ENCODE measurements at regions not wholly inside any gene's neighbourhood (a gene's known extent, or its start where the extent isn't known, plus 50 kb on each side); places are given as distances from the start of the nearest gene placed in this dataset.
"Not testable (repeated sequence)": the region's sequence is repeated elsewhere in the genome, so short reads cannot be mapped to it uniquely, and the experiment has no call there.

- DNase-seq (ENCODE audit: low read depth, low spot score) = no peak
Measured at GRCh38 chr15:20368974-20369373, 172.6 kb downstream of the GOLGA6L6 start.

- no peak for DNase-seq (ENCODE audit: low read depth, low spot score)
Measured at GRCh38 chr15:20367093-20367492, 174.5 kb downstream of the GOLGA6L6 start.

DNA sequence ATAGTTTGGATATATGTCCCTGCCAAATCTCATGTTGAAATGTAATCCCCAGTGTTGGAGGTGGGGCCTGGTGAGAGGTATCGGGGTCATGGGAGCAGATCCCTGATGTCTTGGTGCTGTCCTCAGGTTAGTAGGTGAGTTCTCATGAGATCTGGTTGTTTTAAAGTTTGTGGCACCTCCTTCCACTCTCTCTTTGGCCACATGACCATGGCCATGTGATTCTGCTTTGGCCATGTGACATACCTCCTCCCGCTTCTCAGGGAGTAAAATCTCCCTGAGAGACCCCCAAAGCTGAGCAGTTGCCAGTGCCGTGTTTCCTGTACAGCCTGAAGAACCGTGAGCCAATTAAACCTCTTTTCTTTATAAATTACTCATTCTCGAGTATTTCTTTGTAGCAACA, 178.0 kb downstream of the GOLGA6L6 start:
- not testable (repeated sequence) for DNase-seq (ENCODE audit: low read depth, low spot score)

DNA sequence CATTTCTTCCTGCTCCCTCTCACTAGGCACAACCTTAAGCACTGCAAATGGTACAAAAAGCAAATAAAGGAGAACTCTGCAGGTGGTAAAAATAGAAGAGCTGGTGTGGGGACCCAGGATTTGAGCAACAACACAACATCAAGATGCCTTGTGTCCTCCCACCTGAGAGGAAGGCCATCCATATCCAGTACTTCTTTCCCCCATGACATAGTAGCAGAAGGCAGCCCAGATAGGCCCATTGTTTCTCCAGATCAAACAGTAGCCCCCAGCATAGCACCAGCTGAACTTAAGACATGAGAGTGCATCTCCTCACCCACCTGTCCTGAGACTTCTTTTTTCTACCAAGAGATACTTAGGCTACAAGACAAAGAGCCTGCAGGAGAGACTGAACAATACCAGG, 180.5 kb downstream of the GOLGA6L6 start:
- no peak for DNase-seq (ENCODE audit: low read depth, low spot score)

GRCh38 chr15:20358779-20359414, 182.7 kb downstream of the GOLGA6L6 start:
- no peak for DNase-seq (ENCODE audit: low read depth, low spot score)

DNA sequence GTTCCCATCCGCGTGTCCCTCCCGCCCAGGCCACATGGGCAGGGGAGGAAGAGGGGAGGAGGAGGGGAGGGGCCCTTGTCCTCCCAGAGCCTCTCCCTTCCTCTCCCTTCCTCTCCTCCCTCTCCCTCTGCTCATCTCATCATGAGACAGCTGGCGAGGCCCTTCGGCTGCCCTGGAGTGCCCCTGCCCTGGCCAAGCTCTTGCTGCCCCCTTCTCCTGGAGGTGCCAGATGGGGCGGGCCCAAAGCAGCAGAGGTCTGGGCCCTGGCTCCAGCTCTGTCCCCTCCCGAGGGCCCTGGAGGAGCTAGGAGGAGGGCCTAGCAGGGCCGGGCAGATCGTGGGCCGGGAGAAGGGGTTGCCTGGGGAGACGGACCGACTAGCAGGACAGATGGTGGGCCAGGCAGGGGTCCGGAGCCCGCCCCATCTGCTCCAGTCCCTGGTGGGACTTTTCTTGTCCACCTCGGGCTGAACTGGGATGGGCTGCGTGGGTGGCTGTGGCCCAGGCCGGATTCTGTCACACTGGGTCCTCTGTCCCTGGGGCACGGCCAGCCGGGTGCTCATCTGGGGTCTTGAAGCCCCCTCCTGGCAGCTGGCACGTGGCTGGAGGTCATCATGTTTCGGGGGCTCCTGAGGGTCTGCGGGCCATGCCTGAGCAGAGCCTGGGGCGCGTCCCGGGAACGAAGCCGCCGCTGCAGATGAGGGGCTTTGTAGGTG, 183.4 kb downstream of the GOLGA6L6 start:
- DNase-seq (ENCODE audit: low read depth, low spot score) = no peak

DNA sequence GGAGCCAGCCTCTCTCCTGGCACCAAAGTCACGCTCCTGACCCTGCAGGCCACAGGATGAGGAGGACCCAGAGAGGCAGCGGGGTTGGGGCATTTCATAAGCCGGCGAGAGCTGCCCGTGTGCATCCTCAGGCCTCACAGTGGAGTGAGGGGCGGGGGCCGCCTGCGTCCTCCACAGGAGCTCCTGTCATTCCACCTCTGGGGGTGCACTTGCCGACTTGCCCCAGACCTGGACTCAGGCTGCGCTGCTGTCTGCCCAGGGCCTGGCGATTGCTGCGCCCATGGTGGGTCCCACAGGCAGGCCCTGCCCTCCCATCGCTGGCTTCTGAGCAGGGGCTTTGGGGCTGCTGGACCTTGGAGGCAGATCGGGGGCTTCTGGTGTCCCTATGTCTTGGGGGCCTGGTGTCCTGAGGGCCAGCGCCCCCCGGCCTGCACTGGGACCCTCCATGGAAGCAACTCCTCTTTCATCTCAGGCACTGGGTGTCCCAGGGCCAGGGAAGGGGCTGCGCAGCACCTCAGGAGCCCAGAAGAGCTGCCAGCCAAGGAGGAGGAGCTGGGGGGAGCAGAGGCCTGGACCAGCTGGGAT, 184.0 kb downstream of the GOLGA6L6 start:
- DNase-seq (ENCODE audit: low read depth, low spot score) = no peak

- DNase-seq (ENCODE audit: low read depth, low spot score) = no peak
Measured at GRCh38 chr15:20356911-20357480, 184.6 kb downstream of the GOLGA6L6 start.

- DNase-seq (ENCODE audit: low read depth, low spot score) = no peak
Measured at GRCh38 chr15:20356444-20356910, 185.1 kb downstream of the GOLGA6L6 start.

DNA sequence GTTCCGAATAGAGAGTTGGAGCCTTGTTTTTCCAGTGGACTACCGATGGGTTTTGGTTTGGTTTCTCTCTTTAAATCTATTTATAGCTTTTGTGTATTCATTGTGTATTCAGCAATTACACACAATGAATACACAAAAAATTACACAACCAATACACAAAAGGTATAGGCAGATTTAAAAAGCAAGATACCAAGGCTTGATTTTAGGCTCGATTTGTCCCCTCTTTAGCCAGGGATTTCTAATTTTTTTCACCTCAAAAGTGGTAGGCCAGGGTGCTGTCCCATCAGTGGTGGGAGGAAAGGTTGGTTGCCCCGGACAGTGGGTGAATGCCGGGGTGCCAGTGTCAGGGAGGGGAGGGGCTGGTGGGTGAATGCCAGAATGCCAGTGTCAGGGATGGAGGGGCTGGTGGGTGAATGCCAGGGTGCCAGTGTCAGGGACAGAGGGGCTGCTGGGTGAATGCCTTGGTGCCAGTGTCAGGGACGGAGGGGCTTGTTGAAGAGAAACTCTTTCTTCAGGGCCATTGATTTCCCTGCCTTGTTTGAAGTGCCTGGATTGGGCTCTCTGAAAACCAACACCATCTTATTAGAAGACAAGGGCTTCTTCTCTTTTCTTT, 186.2 kb downstream of the GOLGA6L6 start:
- DNase-seq (ENCODE audit: low read depth, low spot score) = no peak

DNA sequence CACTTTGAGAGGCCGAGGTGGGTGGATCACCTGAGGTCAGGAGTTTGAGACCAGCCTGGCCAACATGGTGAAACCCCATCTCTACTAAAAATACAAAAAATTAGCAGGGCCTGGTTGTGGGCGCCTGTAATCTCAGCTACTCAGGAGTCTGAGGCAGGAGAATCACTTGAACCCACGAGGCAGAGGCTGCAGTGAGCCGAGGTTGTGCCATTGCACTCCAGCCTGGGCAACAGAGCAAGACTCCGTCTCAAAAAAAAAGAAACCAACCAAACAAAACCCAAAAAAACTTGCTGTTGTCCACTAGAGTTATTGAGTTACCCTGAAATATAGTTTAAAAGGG, 186.7 kb downstream of the GOLGA6L6 start:
- DNase-seq (ENCODE audit: low read depth, low spot score) = not testable (repeated sequence)

DNA sequence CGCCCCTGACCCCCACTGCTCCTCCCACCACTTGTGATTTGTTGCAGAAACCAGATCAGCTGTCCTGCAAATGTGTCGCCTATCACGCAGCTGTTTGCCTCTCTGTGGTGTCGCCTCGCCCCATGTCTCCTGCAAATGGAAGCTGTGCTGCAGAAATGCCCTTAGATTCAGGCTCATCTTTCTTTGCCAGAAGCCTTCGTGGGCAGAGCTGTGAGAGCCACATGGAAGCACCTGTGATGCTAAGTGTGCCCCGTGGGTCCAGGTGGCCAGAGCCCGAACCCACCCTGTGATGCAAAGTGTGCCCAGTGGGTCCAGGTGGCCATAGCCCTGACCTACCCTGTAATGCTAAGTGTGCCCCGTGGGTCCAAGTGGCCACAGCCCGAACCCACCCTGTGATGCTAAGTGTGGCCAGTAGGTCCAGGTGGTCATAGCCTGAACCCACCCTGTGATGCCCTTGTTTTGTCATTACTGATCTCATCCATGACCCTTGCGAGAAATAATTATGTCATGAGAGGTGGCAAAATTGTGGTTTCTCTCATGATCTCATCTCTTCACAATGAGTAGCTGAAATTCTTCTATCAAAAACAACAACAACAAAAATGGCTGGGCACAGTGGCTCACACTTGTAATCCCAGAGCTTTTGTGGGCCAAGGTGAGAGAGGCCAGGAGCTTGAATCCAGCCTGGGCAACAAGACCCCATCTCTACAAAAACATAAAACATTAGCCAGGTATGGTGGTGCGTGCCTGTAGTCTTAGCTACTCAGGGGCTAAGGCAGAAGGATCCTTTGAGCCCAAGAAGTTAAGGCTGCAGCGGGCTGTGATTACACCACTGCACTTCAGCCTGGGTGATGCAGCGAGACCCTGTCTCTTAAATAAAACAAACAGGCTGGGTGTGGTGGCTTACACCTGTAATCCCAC, 187.4 kb downstream of the GOLGA6L6 start:
- DNase-seq (ENCODE audit: low read depth, low spot score) = no peak

DNA sequence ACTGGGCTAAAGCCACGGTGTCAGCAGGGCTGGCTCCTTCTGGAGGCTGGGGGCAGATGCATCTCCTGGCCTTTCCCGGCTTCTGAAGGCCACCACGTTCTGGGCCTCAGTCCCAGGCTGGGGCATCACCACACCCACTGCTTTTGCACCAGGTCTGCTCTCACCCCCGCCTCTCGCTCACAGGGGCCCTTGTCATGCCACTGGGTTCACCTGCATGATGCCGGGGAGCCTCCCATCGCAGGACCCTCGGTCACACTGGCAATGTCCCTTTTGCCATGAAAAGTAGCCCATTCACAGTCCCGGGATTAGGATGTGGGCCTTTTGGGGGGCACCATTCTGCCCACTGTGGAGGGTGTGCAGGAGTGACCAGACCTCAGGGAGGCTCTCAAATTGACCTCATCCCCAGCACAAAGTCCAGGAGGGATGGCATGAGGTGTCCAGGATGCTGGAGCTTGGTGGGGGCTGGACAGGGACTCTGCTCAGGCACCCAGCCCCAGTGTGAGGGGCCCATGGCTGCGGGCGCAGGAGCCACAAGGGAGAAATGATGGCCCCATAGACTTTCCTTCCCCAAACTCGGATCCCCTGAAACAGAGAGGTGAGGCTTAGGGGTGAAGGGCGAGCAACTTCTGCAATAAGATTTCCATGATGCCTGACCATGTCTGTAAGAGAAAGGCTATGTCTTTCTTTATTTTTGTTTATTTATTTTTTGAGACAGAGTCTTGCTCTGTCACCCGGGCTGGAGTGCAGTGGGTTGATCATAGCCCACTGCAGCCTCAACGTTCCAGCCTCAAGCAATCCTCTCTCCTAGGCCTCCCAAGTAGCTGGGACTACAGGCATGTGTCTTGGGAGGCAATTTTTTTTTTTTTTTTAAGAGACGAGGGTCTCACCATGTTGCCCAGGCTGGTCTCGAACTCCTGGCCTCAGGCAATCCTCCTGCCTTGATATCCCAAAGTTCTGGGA, 189.1 kb downstream of the GOLGA6L6 start:
- DNase-seq (ENCODE audit: low read depth, low spot score) = no peak

GRCh38 chr15:20351448-20351971, 190.1 kb downstream of the GOLGA6L6 start:
- no peak for DNase-seq (ENCODE audit: low read depth, low spot score)

DNA sequence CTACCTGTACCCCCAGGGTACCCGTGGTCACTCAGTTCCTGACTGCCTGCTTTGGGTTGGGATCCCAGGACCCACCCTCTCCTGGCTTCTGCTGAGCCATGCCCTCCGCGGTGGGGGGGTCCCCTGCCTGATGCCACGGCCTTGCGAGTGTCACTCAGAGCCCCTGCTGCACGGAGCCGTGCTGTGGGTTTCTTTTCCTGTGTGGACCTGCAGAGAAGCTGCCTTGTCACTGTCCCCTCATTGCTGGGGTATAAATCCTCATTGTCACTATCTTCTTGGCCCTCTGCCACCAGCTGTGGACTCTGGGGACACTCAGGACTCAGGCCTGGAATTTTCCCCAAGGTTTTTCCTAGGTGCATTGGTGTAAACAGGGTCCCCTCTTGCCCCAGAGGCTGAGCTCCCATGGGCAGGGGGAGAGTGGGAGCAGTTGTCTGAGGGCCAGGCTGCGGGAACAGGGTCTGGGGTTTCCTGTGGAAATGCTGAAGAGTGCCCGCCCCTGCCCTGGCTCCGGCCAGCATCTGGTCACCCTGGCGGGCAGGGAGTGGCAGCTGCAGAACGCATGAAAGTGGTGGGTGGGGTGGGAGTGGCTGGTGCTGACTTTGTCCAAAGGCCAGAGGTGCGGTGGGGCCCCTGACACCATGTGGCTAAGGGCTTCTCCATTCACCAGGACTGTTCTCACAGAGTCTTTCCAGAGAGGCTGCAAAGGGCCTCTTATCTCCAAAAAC, 191.7 kb downstream of the GOLGA6L6 start:
- no peak for DNase-seq (ENCODE audit: low read depth, low spot score)

- no peak for DNase-seq (ENCODE audit: low read depth, low spot score)
Measured at GRCh38 chr15:20348900-20349773, 192.5 kb downstream of the GOLGA6L6 start.

GRCh38 chr15:20348291-20348899, 193.2 kb downstream of the GOLGA6L6 start:
- no peak for DNase-seq (ENCODE audit: low read depth, low spot score)
